K562 (cell line): ENCODE measurements at regions not wholly inside any gene's neighbourhood (a gene's known extent, or its start where the extent isn't known, plus 50 kb on each side); places are given as distances from the start of the nearest gene placed in this dataset.

ENCODE experiments used
- ATAC-seq: fragments of 200-7000 bp; cut with Tn5 transposase; 3 replicates; pipeline ENCODE4 v1.9.1; 2020; ENCODE audit warnings: moderate library complexity
- BruUV-seq: library from RNA; stranded (reverse); fragments of 400-500 nt; replicated peaks from 2 replicates; lab custom pipeline; 2021; lab: Mats Ljungman, UMichigan
- CTCF ChIA-PET: fragments of 300-600 bp; formaldehyde crosslinking; extraction: SDS; loops from one replicate; lab custom pipeline; 2021; ENCODE audit warnings: low intra/inter-chr PET ratio; lab: Yijun Ruan, JAX
- POLR2A ChIA-PET: fragments of 300-600, 350-650 bp; sonication (Branson Sonifier 250); formaldehyde crosslinking; extraction: SDS; loops from one replicate; lab custom pipeline; 2021; ENCODE audit warnings: antibody characterized with exemption, inconsistent platforms; lab: Yijun Ruan, JAX
- DNase-seq, 4 experiments: peaks; one replicate each; pipeline versions ENCODE4 v3.0.0 to v3.0.0-alpha.2; 2011 to 2018; ENCODE audit warnings: low spot score in 3 of 4, mixed read lengths in 3 of 4; ENCODE audit errors: extremely low read depth in 1 of 4
- FAIRE-seq: peaks from 2 replicates; lab custom pipeline; 2011; peaks lifted over from hg19 to GRCh38; lab: Jason Lieb, UNC
- H2AFZ ChIP-seq: 2 replicates; pipeline ENCODE4 v1.6.0; 2011; ENCODE audit warnings: low read depth, low read length, control low read depth, inconsistent platforms
- H3K27ac ChIP-seq: fragments of 200-600 bp; 3 replicates; pipeline ENCODE4 v1.8.0; 2011; ENCODE audit warnings: low read depth, mild to moderate bottlenecking, control low read depth, inconsistent platforms, low read length, moderate library complexity, mixed read lengths; ENCODE audit errors: extremely low read depth
- H3K27me3 ChIP-seq, 2 experiments: fragments of 300-600 bp in 1 of 2; 2 replicates in 1 of 2; 3 replicates in 1 of 2; pipeline versions ENCODE4 v1.6.0 to v1.8.0; 2011; ENCODE audit warnings: inconsistent platforms in 2 of 2, low read length in 2 of 2, mild to moderate bottlenecking in 1 of 2, mixed read lengths in 1 of 2, moderate library complexity in 1 of 2; ENCODE audit not compliant: control insufficient read depth in 2 of 2, insufficient read depth in 2 of 2
- H3K36me3 ChIP-seq: fragments of 300-600 bp; 3 replicates; pipeline ENCODE4 v1.8.0; 2011; ENCODE audit warnings: mild to moderate bottlenecking, low read length, inconsistent platforms; ENCODE audit not compliant: control insufficient read depth, insufficient read depth
- H3K4me1 ChIP-seq, 2 experiments: fragments of 200-600 bp in 1 of 2; replicated peaks in 1 of 2; 2 replicates in 1 of 2; 3 replicates in 1 of 2; pipeline versions ENCODE4 v1.5.1 to v1.8.0; 2011; ENCODE audit warnings: inconsistent platforms in 2 of 2, low read length in 2 of 2, mild to moderate bottlenecking in 1 of 2, mixed read lengths in 1 of 2, moderate library complexity in 1 of 2; ENCODE audit not compliant: control insufficient read depth in 2 of 2, insufficient read depth in 2 of 2
- H3K4me2 ChIP-seq: 2 replicates; pipeline ENCODE4 v1.6.1; 2011; ENCODE audit warnings: low read length, control low read depth, inconsistent platforms, mixed read lengths; ENCODE audit not compliant: insufficient read depth
- H3K4me3 ChIP-seq: fragments of 200-600 bp; sonication (generic), shearing (Covaris generic); 2 replicates; pipeline ENCODE4 v1.5.1; 2016; ENCODE audit warnings: control low read depth, inconsistent platforms
- H3K79me2 ChIP-seq: fragments of 200-600 bp; 3 replicates; pipeline ENCODE4 v1.8.0; 2011; ENCODE audit warnings: low read length, inconsistent platforms; ENCODE audit not compliant: control insufficient read depth, insufficient read depth
- H3K9ac ChIP-seq, 2 experiments: 2 replicates each; pipeline versions ENCODE4 v1.6.0 to v1.6.1; 2011; ENCODE audit warnings: low read depth in 2 of 2, low read length in 2 of 2, control low read depth in 1 of 2, inconsistent platforms in 1 of 2, mild to moderate bottlenecking in 1 of 2, mixed read lengths in 1 of 2; ENCODE audit not compliant: insufficient read depth in 1 of 2
- H3K9me1 ChIP-seq: one replicate; pipeline ENCODE4 v1.6.0; 2011; ENCODE audit warnings: inconsistent platforms, mild to moderate bottlenecking, low read length, moderate library complexity; ENCODE audit not compliant: control insufficient read depth, insufficient read depth
- H3K9me3 ChIP-seq: replicated peaks from 2 replicates; pipeline ENCODE4 v1.5.1; 2011; ENCODE audit warnings: low read depth, low read length, inconsistent platforms; ENCODE audit not compliant: control insufficient read depth, insufficient read depth
- H4K20me1 ChIP-seq: replicated peaks from 2 replicates; pipeline ENCODE4 v1.6.1; 2011; ENCODE audit warnings: low read length, inconsistent platforms, mixed read lengths; ENCODE audit not compliant: control insufficient read depth, insufficient read depth
- ATF7 ChIP-seq: fragments of 450-650 bp; IDR thresholded peaks from 2 replicates; pipeline ENCODE4 v1.7.1; 2014; ENCODE audit warnings: mild to moderate bottlenecking, moderate library complexity
- HNRNPUL1 ChIP-seq: fragments of 200-400 bp; formaldehyde crosslinking; IDR thresholded peaks from 2 replicates; pipeline ENCODE4 v1.6.1; 2017; ENCODE audit warnings: low read length
- MECOM ChIP-seq: fragments of 250-450 bp; sonication (Bioruptor Pico); IDR thresholded peaks from 2 replicates; pipeline ENCODE4 v1.8.0; 2022; ENCODE audit warnings: inconsistent platforms
- NCOR1 ChIP-seq: fragments of 450-650 bp; IDR thresholded peaks from 2 replicates; pipeline ENCODE4 v1.6.1; 2016; ENCODE audit warnings: mild to moderate bottlenecking, moderate library complexity
- NR4A1 ChIP-seq, 2 experiments: fragments of 250-450 bp in 1 of 2; fragments of 450-650 bp in 1 of 2; sonication (Bioruptor Pico) in 1 of 2; IDR thresholded peaks; 2 replicates each; pipeline versions ENCODE4 v1.4.0 to v1.6.1; 2016 to 2020; ENCODE audit warnings: mild to moderate bottlenecking in 2 of 2, missing compliant biosample characterization in 1 of 2, missing genetic modification characterization in 1 of 2, moderate library complexity in 1 of 2
- OTX1 ChIP-seq: fragments of 450-650 bp; formaldehyde crosslinking; IDR thresholded peaks from 2 replicates; pipeline ENCODE4 v1.4.0; 2022; ENCODE audit warnings: mild to moderate bottlenecking
- SMARCA4 ChIP-seq: fragments of 450-650 bp; IDR thresholded peaks from 2 replicates; pipeline ENCODE4 v1.6.1; 2016
- SMARCB1 ChIP-seq: IDR thresholded peaks from 2 replicates; pipeline ENCODE4 v1.6.1; 2011; ENCODE audit warnings: improper control_type of control experiment, low read depth; ENCODE audit not compliant: insufficient read length
- SOX6 ChIP-seq: fragments of 450-650 bp; IDR thresholded peaks from 2 replicates; pipeline ENCODE4 v1.6.1; 2014; ENCODE audit warnings: mild to moderate bottlenecking
- USF2 ChIP-seq: sonication (generic); formaldehyde crosslinking; IDR thresholded peaks from 2 replicates; pipeline ENCODE4 v1.5.0; 2020; ENCODE audit warnings: missing genetic modification reagents
- ZNF165 ChIP-seq: fragments of 250-450 bp; sonication (Bioruptor Pico); IDR thresholded peaks from 2 replicates; pipeline ENCODE4 v1.4.0; 2020; ENCODE audit warnings: borderline replicate concordance
- ZNF280B ChIP-seq: fragments of 250-450 bp; sonication (Bioruptor Pico); IDR thresholded peaks from 2 replicates; pipeline ENCODE4 v1.5.1; 2021; ENCODE audit warnings: mild to moderate bottlenecking
- ZNF780A ChIP-seq: fragments of 250-450 bp; sonication (Bioruptor Pico); IDR thresholded peaks from 2 replicates; pipeline ENCODE4 v1.5.0; 2021; ENCODE audit warnings: mild to moderate bottlenecking
- WGBS: fragments of 100-300 bp; shearing (Covaris generic); methylation state at CpG from one replicate; pipeline ENCODE4 v1.1.6; 2016; ENCODE audit warnings: low coverage, mixed read lengths; ENCODE audit not compliant: insufficient coverage; ENCODE audit errors: missing lambda C conversion rate; 5-methylcytosine and 5-hydroxymethylcytosine counted together
- in situ Hi-C: fragments of 300-500 bp; cut with MboI; formaldehyde crosslinking; loops from 4 replicates; pipeline ENCODE4 v1.15.0; 2018; ENCODE audit warnings: inconsistent platforms, mixed read lengths
- intact Hi-C: fragments of 100-400 bp; cut with micrococcal nuclease; formaldehyde crosslinking; loops from 2 replicates; pipeline ENCODE4 v1.14.2; 2022
- TF ChIP-seq, protein P1 (sequence below): sonication (generic); formaldehyde crosslinking; IDR thresholded peaks from 2 replicates; pipeline ENCODE4 v1.8.0; 2022; ENCODE audit warnings: mild to moderate bottlenecking, missing genetic modification reagents, borderline replicate concordance

DNA sequence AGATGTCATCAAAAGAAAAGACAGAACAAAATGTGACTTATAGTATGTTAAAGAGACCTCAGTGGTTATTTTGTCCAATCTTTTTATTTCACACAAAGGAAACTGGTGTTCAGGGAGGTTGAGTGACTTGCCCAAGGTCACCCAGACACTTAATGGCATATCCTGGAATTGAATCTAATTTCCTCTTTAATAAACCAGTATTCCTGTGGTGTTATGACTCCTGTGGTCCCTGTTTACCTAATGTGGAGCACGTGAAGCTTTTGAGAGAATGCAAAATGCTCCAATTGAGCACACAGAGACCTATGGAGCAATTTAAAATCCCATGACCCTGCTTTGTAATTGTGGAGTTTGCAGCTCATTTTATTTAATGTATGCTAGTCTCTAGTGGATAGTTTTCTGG lies 251.9 kb downstream of the REEP3 start:
- intact Hi-C loops: no loop called here
- no peak for DNase-seq
- Histone ChIP-seq H2AFZ (no peak overlapping the region), H3K4me3 (no peak overlapping the region), H3K9me1 (no peaks in the 10 kb centered on the region), H3K27ac (no peak overlapping the region), H3K4me2 (no peak overlapping the region), H3K9ac (no peak overlapping the region), H3K4me1 (no peaks in the 10 kb centered on the region), H3K36me3 (no peaks in the 10 kb centered on the region), H4K20me1 (no peaks in the 10 kb centered on the region), H3K9me3 (no peaks in the 10 kb centered on the region), H3K79me2 (no peaks in the 10 kb centered on the region), H3K27me3 (no peaks in the 10 kb centered on the region)
- POLR2A ChIA-PET: no interaction called here
- no TSS peak for BruUV-seq
- TF ChIP-seq, protein P1, sequence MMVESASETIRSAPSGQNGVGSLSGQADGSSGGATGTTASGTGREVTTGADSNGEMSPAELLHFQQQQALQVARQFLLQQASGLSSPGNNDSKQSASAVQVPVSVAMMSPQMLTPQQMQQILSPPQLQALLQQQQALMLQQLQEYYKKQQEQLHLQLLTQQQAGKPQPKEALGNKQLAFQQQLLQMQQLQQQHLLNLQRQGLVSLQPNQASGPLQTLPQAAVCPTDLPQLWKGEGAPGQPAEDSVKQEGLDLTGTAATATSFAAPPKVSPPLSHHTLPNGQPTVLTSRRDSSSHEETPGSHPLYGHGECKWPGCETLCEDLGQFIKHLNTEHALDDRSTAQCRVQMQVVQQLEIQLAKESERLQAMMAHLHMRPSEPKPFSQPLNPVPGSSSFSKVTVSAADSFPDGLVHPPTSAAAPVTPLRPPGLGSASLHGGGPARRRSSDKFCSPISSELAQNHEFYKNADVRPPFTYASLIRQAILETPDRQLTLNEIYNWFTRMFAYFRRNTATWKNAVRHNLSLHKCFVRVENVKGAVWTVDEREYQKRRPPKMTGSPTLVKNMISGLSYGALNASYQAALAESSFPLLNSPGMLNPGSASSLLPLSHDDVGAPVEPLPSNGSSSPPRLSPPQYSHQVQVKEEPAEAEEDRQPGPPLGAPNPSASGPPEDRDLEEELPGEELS (CRISPR knock-in tag): no peak
- TF ChIP-seq OTX1 (CRISPR knock-in tag) (no peak), HNRNPUL1 (no peak)
- in situ Hi-C loops: loop anchor here (25.0 kb wide), 1 partner anchor 1661 kb away; no protein-coding TSS in a partner anchor
- no peak for FAIRE-seq
- CTCF ChIA-PET: no interaction called here
- ATAC-seq: no peak
- 0% methylated on average over 1 of the region's 1 CpG for WGBS

DNA sequence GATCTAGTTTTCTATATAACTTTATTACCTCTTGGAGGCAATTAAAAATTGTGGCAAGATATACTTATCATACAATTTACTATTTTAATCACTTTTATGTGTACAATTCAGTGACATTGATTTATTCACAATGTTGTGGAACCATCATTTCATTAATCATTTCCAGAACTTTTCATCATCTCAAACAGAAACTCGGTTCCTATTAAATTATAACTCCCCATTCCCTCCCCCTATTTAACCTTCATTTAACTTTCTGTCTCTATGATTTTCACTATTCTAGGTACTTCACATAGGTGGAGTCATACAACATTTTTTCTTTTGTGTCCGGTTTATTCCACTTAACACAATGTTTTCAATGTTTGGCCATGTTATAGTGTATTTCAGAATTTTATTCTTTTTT lies 252.8 kb downstream of the REEP3 start:
- DNase-seq (no peak), ATAC-seq (no peak), FAIRE-seq (no peak)
- ChIA-PET CTCF (no interaction called here), POLR2A (no interaction called here)
- Histone ChIP-seq H2AFZ (no peak overlapping the region), H3K9ac (no peak overlapping the region), H3K36me3 (no peaks in the 10 kb centered on the region), H3K4me2 (no peak overlapping the region), H3K9me1 (no peaks in the 10 kb centered on the region), H3K27me3 (no peaks in the 10 kb centered on the region), H4K20me1 (no peaks in the 10 kb centered on the region), H3K27ac (no peak overlapping the region), H3K4me3 (no peak overlapping the region), H3K79me2 (no peaks in the 10 kb centered on the region), H3K4me1 (no peaks in the 10 kb centered on the region), H3K9me3 (no peaks in the 10 kb centered on the region)
- intact Hi-C loops (no loop called here), in situ Hi-C loops (loop anchor here (25.0 kb wide), 1 partner anchor 1662 kb away; no protein-coding TSS in a partner anchor)
- BruUV-seq: no TSS peak
- 5% methylated on average over 2 of the region's 2 CpGs for WGBS
- TF ChIP-seq SMARCA4 (no peak), MECOM (CRISPR knock-in tag) (no peak), NCOR1 (no peak), SOX6 (no peak), USF2 (CRISPR knock-in tag) (no peak), ZNF780A (CRISPR knock-in tag) (no peak), SMARCB1 (no peak), ATF7 (no peak), ZNF280B (CRISPR knock-in tag) (no peak), ZNF165 (CRISPR knock-in tag) (no peak), NR4A1 (CRISPR knock-in tag; IDR thresholded peaks at IDR 0.05) (no peak), NR4A1 (tag; IDR thresholded peaks at IDR 0.05) (no peak)
